GM12864 (cell line): ENCODE measurements at regions not wholly inside any gene's neighbourhood (a gene's known extent, or its start where the extent isn't known, plus 50 kb on each side); places are given as distances from the start of the nearest gene placed in this dataset.

Experiments used
- DNase-seq: peaks from one replicate; pipeline ENCODE4 v3.0.0-alpha.2; 2011; ENCODE audit warnings: low read depth
- H3K4me3 ChIP-seq: 2 replicates; pipeline ENCODE4 v1.5.1; 2011; ENCODE audit warnings: mild to moderate bottlenecking, low read depth, low read length, control low read depth
- CTCF ChIP-seq: IDR thresholded peaks from 2 replicates; pipeline ENCODE4 v1.5.1; 2011; ENCODE audit warnings: low read depth, mild to moderate bottlenecking, moderate library complexity, low read length, control low read depth, inconsistent platforms; ENCODE audit errors: missing control alignments

DNA sequence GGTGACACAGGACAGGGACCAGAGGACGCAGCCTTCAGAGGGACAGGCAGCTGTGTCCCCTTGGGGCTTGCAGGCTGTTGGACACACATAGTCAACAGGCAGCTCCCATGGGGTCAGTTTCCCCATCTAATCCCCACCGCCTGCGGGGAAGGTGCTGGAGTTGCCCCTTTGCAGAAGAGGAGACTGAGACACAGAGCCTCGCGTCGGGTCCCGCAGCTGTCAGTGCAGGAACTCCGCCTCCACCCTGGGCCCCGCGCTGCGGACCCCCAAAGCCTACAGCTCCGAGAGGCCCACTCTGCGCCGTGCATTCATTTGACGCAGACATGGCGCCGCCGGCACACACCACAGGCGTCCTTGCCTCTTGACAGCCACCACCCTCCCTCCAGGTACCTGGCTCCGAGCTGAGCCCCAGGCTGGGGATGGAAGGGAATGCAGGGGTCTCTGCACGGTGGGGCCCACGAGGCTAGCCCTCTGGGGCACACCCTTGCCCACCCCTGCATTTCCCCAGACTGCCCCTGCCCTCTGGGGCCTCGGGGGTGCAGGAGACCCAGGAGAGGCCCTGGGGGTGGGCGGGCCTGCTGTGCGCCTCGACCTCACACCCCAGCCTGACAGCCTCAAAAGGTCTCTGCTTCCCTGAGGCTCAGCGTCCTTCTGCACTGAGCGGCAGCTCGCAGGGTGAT is 88.5 kb upstream of the ACTRT2 start:
- H3K4me3 ChIP-seq, result no peak overlapping the region
- no peak for DNase-seq
- no peak for TF ChIP-seq CTCF

GRCh38 chr1:2933431-2934155 is 87.7 kb upstream of the ACTRT2 start:
- TF ChIP-seq CTCF, result no peak
- DNase-seq, result no peak
- no peak overlapping the region for H3K4me3 ChIP-seq

DNA sequence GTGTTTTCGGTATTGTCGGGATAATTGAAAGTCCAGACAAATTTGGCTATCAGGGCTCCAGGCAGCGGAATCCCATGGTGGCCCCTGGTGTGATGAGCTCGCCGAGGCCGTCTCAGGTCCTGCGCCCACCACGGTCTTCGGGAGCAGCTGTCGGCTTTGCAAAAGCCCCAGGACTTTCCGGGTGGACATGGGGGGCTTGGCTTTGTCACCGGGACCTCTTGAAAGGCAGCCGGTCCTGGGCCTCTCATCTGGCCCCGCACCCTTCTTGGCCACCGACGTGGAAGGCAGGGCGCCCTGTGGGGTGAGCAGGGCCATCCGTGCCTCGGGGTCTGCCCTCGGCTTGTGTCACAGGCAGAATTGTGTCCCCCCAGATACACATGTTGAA is 87.1 kb upstream of the ACTRT2 start:
- DNase-seq, result no peak
- no peak for TF ChIP-seq CTCF
- H3K4me3 ChIP-seq, result no peak overlapping the region

- H3K4me3 ChIP-seq, result no peak overlapping the region
- TF ChIP-seq CTCF, result no peak
- DNase-seq, result no peak
These were observed 86.6 kb upstream of the ACTRT2 start for GRCh38 chr1:2934642-2935081.

DNA sequence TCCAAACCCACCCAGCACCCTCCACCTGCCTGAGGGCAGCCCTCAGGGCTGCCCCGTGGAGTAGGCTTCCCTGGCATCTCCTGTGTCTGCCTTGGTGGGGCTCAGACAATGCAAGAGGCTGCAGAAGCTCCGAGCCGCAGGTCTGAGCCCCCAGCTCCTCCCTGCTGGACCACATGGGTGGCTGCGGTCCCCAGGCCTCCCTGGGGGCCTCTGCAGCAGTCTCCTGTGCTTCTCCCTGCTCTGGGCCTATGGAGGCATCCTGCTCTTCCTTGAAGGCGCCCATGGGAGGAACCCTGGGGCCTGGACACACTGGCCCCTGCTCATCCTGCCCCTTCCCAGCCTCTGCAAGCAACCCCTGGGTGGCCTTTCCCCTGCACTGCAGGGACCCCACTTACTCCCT is 86.1 kb upstream of the ACTRT2 start:
- no peak for DNase-seq
- no peak overlapping the region for H3K4me3 ChIP-seq
- no peak for TF ChIP-seq CTCF

DNA sequence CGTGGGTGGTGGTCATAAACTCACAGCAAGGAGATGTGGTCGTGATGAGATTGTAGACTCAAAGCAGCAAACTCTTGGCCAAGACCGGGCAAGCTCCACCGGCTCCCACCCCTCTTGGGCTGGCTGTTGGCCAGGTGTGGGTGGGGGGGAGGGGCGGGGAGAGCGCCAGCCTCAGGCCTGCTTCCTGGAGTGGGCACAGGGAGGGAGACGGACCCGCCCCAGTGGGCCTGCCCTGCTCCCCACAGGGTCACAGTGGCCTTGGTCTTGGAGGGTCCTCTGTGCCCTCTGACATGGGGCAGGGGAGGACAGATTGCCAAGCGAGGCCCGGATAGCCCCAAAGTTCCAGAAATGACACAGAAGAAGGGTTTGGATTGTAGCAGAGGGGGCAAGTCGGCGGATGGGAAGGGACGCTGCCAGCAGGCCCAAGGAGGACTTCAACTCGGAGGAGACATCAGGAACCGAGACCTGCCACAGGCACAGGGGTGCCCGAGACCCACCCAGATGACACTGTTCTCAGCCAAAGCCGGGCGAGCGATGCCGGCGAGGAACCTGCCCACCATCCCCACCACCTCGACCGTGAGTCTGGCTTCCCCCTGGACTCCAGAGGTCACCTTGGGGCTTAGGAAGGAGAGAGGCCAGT is 85.4 kb upstream of the ACTRT2 start:
- no peak overlapping the region for H3K4me3 ChIP-seq
- TF ChIP-seq CTCF, result no peak
- no peak for DNase-seq
